Tibial nerve (tissue), 4 donors: ENCODE measurements at regions not wholly inside any gene's neighbourhood (a gene's known extent, or its start where the extent isn't known, plus 50 kb on each side); places are given as distances from the start of the nearest gene placed in this dataset.

Experiments
- DNase-seq, 2 donors: peaks; one replicate each; pipeline ENCODE4 v3.0.0-alpha.2; 2019; ENCODE audit warnings: low spot score in 2 of 2
- H3K27ac ChIP-seq, 4 donors: fragments of 200-600 bp; sonication (generic) in 3 of 4; one replicate each; pipeline ENCODE4 v1.5.1; 2017 to 2019; ENCODE audit warnings: mild to moderate bottlenecking in 1 of 4
- H3K27me3 ChIP-seq, 2 donors: fragments of 200-600 bp; sonication (generic) in 1 of 2; one replicate each; pipeline versions ENCODE4 v1.5.1 to v1.6.0; 2017 to 2019
- H3K36me3 ChIP-seq, 3 donors: fragments of 200-600 bp; sonication (generic); one replicate each; pipeline ENCODE4 v1.5.1; 2018 to 2019
- H3K4me1 ChIP-seq, 4 donors: fragments of 200-600 bp; sonication (generic) in 3 of 4; one replicate each; pipeline ENCODE4 v1.5.1; 2017 to 2019
- H3K4me3 ChIP-seq, 4 donors: fragments of 200-600 bp; sonication (generic) in 3 of 4; one replicate each; pipeline ENCODE4 v1.5.1; 2017 to 2019; ENCODE audit warnings: mild to moderate bottlenecking in 1 of 4, moderate library complexity in 1 of 4
- H3K9me3 ChIP-seq, 4 donors: fragments of 200-600 bp; sonication (generic) in 3 of 4; one replicate each; pipeline ENCODE4 v1.5.1; 2017 to 2019
- CTCF ChIP-seq, 5 experiments: fragments of 200-600 bp in 3 of 5; fragments of 450-650 bp in 2 of 5; sonication (generic) in 3 of 5; IDR thresholded peaks; one replicate each; pipeline ENCODE4 v1.5.1; 2016 to 2019; ENCODE audit warnings: antibody characterized with exemption in 5 of 5, mild to moderate bottlenecking in 3 of 5, moderate library complexity in 2 of 5
- EP300 ChIP-seq, 2 donors: sonication (generic); formaldehyde crosslinking; IDR thresholded peaks; one replicate each; pipeline ENCODE4 v1.6.1; 2017; ENCODE audit warnings: antibody characterized with exemption in 2 of 2, mild to moderate bottlenecking in 1 of 2
- POLR2A ChIP-seq, 2 donors: fragments of 450-650 bp; IDR thresholded peaks; one replicate each; pipeline ENCODE4 v1.6.1; 2017; ENCODE audit warnings: antibody characterized with exemption in 2 of 2, mild to moderate bottlenecking in 2 of 2, moderate library complexity in 2 of 2
- WGBS, 2 donors: methylation state at CpG; one replicate each; pipeline ENCODE4 v1.1.5; 2018; 5-methylcytosine and 5-hydroxymethylcytosine counted together

DNA sequence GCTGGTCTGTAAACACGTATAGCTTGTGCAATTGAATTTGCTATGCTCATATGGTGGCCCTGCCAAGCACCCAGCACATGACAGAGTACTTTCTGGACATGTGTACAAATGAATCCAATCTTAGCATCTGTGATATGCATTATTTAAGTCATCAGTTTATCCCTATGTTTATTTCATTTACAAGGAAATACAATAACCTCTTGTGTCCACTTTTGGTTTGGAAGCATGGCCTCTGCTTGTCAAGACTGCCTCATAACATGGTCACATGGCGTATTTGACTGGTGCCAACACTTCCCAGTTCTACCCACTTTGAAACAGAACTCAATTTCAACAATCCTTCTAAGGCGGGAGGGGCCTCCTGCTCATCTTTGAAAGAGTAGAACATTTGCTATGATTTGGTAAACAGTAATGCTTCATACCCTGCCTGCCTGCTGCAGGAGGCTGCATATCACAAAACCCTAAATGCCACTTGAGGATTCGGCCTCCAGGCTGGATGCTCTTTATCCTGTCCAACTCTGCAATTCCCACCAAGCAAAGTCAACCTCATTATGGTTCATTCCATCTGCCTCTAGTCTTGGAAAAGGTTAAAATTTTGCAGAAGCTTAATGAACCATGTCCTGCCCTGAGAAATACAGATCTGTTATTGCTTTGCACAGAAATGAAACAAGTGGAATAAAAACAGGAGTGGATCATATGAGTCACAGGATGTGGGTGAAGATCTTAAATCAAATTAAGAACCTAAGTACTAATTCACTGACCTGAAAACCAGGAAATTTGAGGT lies 151.3 kb downstream of the CYSLTR2 start:
- Histone ChIP-seq H3K27ac (no peak overlapping the region), H3K9me3 (no peaks in the 10 kb centered on the region), H3K4me1 (no peaks in the 10 kb centered on the region), H3K27me3 (no peaks in the 10 kb centered on the region), H3K36me3 (no peaks in the 10 kb centered on the region), H3K4me3 (no peak overlapping the region)
- DNase-seq = no peak
- WGBS, 2 donors = 80 to 81% methylated on average over 4 of the region's 4 CpGs
- no peak for TF ChIP-seq CTCF (IDR thresholded peaks at IDR 0.05)
- TF ChIP-seq EP300 (IDR thresholded peaks at IDR 0.05) = no peak
- TF ChIP-seq POLR2A (IDR thresholded peaks at IDR 0.05) = no peak

DNA sequence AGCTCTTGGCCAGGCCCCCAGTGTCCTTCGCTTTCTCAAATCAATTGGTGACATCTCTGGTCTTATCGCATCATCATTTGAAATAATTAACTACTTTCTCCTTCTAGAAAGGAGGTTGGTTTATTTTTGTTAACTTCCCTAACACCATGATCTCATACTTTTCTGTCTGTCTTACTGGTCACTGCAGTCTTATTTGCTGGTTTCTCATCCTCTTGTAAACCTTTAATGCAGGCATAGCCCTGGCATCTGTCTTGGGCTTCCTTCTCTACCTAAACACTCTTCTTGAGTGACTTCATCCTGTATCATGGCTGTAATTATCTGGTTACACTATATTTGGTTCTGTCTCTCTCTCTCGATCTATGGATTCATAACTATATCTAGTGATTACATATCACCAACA lies 152.8 kb downstream of the CYSLTR2 start:
- Histone ChIP-seq H3K27me3 (no peaks in the 10 kb centered on the region), H3K4me3 (no peak overlapping the region), H3K4me1 (no peaks in the 10 kb centered on the region), H3K27ac (no peak overlapping the region), H3K36me3 (no peaks in the 10 kb centered on the region), H3K9me3 (no peaks in the 10 kb centered on the region)
- no peak for TF ChIP-seq POLR2A (IDR thresholded peaks at IDR 0.05)
- TF ChIP-seq EP300 (IDR thresholded peaks at IDR 0.05) = no peak
- no peak for TF ChIP-seq CTCF (IDR thresholded peaks at IDR 0.05)
- 95 to 97% methylated on average over 3 of the region's 3 CpGs for WGBS, 2 donors
- DNase-seq = no peak

GRCh38 chr13:48808683-48809082 lies 155.0 kb downstream of the CYSLTR2 start:
- Histone ChIP-seq H3K4me3 (no peak overlapping the region), H3K27ac (no peak overlapping the region), H3K9me3 (no peaks in the 10 kb centered on the region), H3K27me3 (no peaks in the 10 kb centered on the region), H3K4me1 (no peaks in the 10 kb centered on the region), H3K36me3 (no peaks in the 10 kb centered on the region)
- no peak for TF ChIP-seq EP300 (IDR thresholded peaks at IDR 0.05)
- no peak for TF ChIP-seq POLR2A (IDR thresholded peaks at IDR 0.05)
- no peak for TF ChIP-seq CTCF (IDR thresholded peaks at IDR 0.05)
- DNase-seq = no peak
- WGBS, 2 donors = 100% methylated on average over 1 of the region's 1 CpG

- 67 to 77% methylated on average over 6 of the region's 6 CpGs for WGBS, 2 donors
- DNase-seq = no peak
- Histone ChIP-seq H3K4me1 (no peaks in the 10 kb centered on the region), H3K4me3 (no peak overlapping the region), H3K27ac (no peak overlapping the region), H3K9me3 (no peaks in the 10 kb centered on the region), H3K36me3 (no peaks in the 10 kb centered on the region), H3K27me3 (no peaks in the 10 kb centered on the region)
- no peak for TF ChIP-seq CTCF (IDR thresholded peaks at IDR 0.05)
- TF ChIP-seq POLR2A (IDR thresholded peaks at IDR 0.05) = no peak
- no peak for TF ChIP-seq EP300 (IDR thresholded peaks at IDR 0.05)
Measured at GRCh38 chr13:48810013-48810412, 156.3 kb downstream of the CYSLTR2 start.

- TF ChIP-seq POLR2A (IDR thresholded peaks at IDR 0.05) (no peak), EP300 (IDR thresholded peaks at IDR 0.05) (no peak), CTCF (IDR thresholded peaks at IDR 0.05) (no peak)
- Histone ChIP-seq H3K27me3 (no peaks in the 10 kb centered on the region), H3K4me3 (no peak overlapping the region), H3K9me3 (no peaks in the 10 kb centered on the region), H3K27ac (no peak overlapping the region), H3K4me1 (no peaks in the 10 kb centered on the region), H3K36me3 (no peaks in the 10 kb centered on the region)
- DNase-seq = no peak
- 56 to 57% methylated on average over 5 of the region's 5 CpGs for WGBS, 2 donors
Measured at GRCh38 chr13:48813518-48813917, 159.8 kb downstream of the CYSLTR2 start.
